ENCODE measurements at regions not wholly inside any gene's neighbourhood (a gene's known extent, or its start where the extent isn't known, plus 50 kb on each side); places are given as distances from the start of the nearest gene placed in this dataset.

GRCh38 chr14:29216268-29217232, 450.0 kb downstream of the FOXG1 start:
- no peak overlapping the region for H2AK5ac ChIP-seq (ENCODE audit: low read depth, low read length)
- TF ChIP-seq MAFK (IDR thresholded peaks at IDR 0.05; ENCODE audit: low read depth, low read length): no peak
- no peak for TF ChIP-seq CHD1 (IDR thresholded peaks at IDR 0.05; ENCODE audit: low read depth, low read length)
- no peak for TF ChIP-seq MXI1 (IDR thresholded peaks at IDR 0.05; ENCODE audit: borderline replicate concordance, low read depth, low read length)
- TF ChIP-seq, protein P1, sequence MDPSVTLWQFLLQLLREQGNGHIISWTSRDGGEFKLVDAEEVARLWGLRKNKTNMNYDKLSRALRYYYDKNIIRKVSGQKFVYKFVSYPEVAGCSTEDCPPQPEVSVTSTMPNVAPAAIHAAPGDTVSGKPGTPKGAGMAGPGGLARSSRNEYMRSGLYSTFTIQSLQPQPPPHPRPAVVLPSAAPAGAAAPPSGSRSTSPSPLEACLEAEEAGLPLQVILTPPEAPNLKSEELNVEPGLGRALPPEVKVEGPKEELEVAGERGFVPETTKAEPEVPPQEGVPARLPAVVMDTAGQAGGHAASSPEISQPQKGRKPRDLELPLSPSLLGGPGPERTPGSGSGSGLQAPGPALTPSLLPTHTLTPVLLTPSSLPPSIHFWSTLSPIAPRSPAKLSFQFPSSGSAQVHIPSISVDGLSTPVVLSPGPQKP (IDR thresholded peaks at IDR 0.05; ENCODE audit: borderline replicate concordance, low read depth, low read length): no peak
- no peak for TF ChIP-seq SMC3 (IDR thresholded peaks at IDR 0.05; ENCODE audit: low read depth, low read length)
- H3K23ac ChIP-seq (ENCODE audit: low read depth, low read length): no peak overlapping the region
- in situ Hi-C loops (cut with MboI; ENCODE audit: low sequenced_read_pairs) (no loop called here), intact Hi-C loops (cut with micrococcal nuclease) (loop anchor here (5.0 kb wide), 1 partner anchor 246 kb away; no protein-coding TSS in a partner anchor), dilution Hi-C loops (cut with HindIII; ENCODE audit: low sequenced_read_pairs, unreplicated experiment) (no loop called here)
- no peak overlapping the region for H2BK5ac ChIP-seq (ENCODE audit: low read depth, low read length, poor library complexity, severe bottlenecking)
- no peaks in the 10 kb centered on the region for H3K36me3 ChIP-seq (ENCODE audit: control insufficient read depth, insufficient read depth, low read length)
- no peak overlapping the region for H4K5ac ChIP-seq (ENCODE audit: low read depth, low read length)
- no peak overlapping the region for H3K18ac ChIP-seq (ENCODE audit: low read depth, low read length)
- no peak overlapping the region for H2AFZ ChIP-seq (replicated peaks; ENCODE audit: low read length, poor library complexity)
- H3K79me1 ChIP-seq (ENCODE audit: low read depth in 1 of 2, low read length in 2 of 2): no peaks in the 10 kb centered on the region
- no peaks in the 10 kb centered on the region for H3K9me3 ChIP-seq (ENCODE audit: control insufficient read depth, insufficient read depth, low read length)
- H3K14ac ChIP-seq (replicated peaks; ENCODE audit: low read depth, low read length): no peak overlapping the region
- CTCF ChIA-PET: no interaction called here
- no peak overlapping the region for H2BK15ac ChIP-seq (ENCODE audit: low read depth, low read length)
- no peak overlapping the region for H2AK9ac ChIP-seq (replicated peaks; ENCODE audit: low read depth, low read length, poor library complexity)
- H4K91ac ChIP-seq (ENCODE audit: insufficient read depth, low read depth, low read length): no peak overlapping the region
- no peak overlapping the region for H4K8ac ChIP-seq (ENCODE audit: low read depth in 2 of 2, low read length in 2 of 2)
- H3K4me1 ChIP-seq (ENCODE audit: control insufficient read depth, insufficient read depth, low read length): no peaks in the 10 kb centered on the region
- H3K4me3 ChIP-seq (ENCODE audit: insufficient read depth, low read depth, low read length): no peak overlapping the region
- no peak overlapping the region for H3K4ac ChIP-seq (ENCODE audit: low read depth, low read length)
- H2BK20ac ChIP-seq (ENCODE audit: low read depth, low read length): no peak overlapping the region
- no peak overlapping the region for H3K4me2 ChIP-seq (ENCODE audit: low read depth, low read length)
- WGBS, 2 experiments (ENCODE audit: extremely low coverage in 2 of 2, insufficient read length in 1 of 2): no CpG with 5 or more reads among the region's 9 CpGs
- H3K27me3 ChIP-seq (ENCODE audit: control insufficient read depth, insufficient read depth, low read length): no peaks in the 10 kb centered on the region
- no peaks in the 10 kb centered on the region for H3K9me1 ChIP-seq (ENCODE audit: insufficient read depth, low read length)
- H3K27ac ChIP-seq (ENCODE audit: insufficient read depth, low read length): no peak overlapping the region
- no peak for DNase-seq
- H3K9ac ChIP-seq (ENCODE audit: low read depth, low read length): no peak overlapping the region
- no peaks in the 10 kb centered on the region for H4K20me1 ChIP-seq (ENCODE audit: insufficient read depth, low read length)
- POLR2A ChIA-PET (ENCODE audit: unreplicated experiment): no interaction called here
- no peak overlapping the region for H3K56ac ChIP-seq (ENCODE audit: extremely low read depth, insufficient read depth, low read length)
- no peak for ATAC-seq (ENCODE audit: low read depth)
- H2BK120ac ChIP-seq (ENCODE audit: low read depth, low read length): no peak overlapping the region
- BruUV-seq (replicated peaks): no TSS peak

Measured in IMR-90 (cell line).